NB4 (cell line): ENCODE measurements at regions not wholly inside any gene's neighbourhood (a gene's known extent, or its start where the extent isn't known, plus 50 kb on each side); places are given as distances from the start of the nearest gene placed in this dataset.

ENCODE experiments used
- MAX ChIP-seq: IDR thresholded peaks from 2 replicates; pipeline ENCODE4 v1.6.1; 2011; ENCODE audit warnings: low read depth, low read length
- MYC ChIP-seq: IDR thresholded peaks from 2 replicates; pipeline ENCODE4 v1.6.1; 2011; ENCODE audit warnings: low read depth, low read length
- POLR2A ChIP-seq: IDR thresholded peaks from 2 replicates; pipeline ENCODE4 v1.6.1; 2011; ENCODE audit warnings: mild to moderate bottlenecking; ENCODE audit not compliant: insufficient read length; ENCODE audit errors: extremely low read depth
- TF ChIP-seq, protein P1 (sequence below): IDR thresholded peaks from one replicate; pipeline ENCODE4 v1.5.1; 2012; ENCODE audit warnings: low read depth, low read length

DNA sequence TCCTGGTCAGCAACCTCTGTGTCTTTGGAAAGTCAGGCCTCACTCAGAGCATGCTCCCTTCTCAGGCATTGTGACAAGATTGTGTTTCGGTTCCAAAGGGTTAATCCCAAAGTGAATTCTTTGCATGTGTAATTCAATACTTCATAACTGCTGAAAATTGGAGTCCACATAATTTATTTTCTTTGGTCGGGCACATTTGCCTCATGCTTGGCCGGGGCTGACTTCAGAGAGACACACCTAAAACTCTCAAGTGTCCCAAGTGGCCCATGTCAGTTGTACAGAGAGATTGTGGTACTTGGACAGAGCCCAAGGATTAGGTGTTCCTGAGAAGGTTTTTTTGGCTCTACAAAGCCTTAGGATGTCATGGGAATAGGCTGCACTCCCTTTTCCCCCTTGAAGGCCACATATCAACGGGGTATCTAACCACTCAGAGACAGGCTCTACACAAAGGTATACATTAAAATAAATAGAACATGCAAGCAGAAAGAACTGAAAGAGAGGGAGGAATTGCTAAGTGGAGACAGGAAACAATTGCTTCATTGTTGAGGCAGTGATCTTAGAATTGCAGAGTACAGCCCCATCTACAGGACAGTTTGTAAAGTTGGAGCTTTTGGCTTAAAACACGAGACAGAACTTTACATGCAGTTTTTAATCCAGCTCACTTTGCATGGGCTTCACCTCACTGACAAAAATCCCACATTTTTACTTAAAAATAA is 1232.3 kb upstream of the ZEB2 start:
- TF ChIP-seq, protein P1, sequence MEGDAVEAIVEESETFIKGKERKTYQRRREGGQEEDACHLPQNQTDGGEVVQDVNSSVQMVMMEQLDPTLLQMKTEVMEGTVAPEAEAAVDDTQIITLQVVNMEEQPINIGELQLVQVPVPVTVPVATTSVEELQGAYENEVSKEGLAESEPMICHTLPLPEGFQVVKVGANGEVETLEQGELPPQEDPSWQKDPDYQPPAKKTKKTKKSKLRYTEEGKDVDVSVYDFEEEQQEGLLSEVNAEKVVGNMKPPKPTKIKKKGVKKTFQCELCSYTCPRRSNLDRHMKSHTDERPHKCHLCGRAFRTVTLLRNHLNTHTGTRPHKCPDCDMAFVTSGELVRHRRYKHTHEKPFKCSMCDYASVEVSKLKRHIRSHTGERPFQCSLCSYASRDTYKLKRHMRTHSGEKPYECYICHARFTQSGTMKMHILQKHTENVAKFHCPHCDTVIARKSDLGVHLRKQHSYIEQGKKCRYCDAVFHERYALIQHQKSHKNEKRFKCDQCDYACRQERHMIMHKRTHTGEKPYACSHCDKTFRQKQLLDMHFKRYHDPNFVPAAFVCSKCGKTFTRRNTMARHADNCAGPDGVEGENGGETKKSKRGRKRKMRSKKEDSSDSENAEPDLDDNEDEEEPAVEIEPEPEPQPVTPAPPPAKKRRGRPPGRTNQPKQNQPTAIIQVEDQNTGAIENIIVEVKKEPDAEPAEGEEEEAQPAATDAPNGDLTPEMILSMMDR: peak; percentile 68
- no peak for TF ChIP-seq POLR2A
- TF ChIP-seq MAX: no peak
- no peak for TF ChIP-seq MYC
